Activated CD8-positive, alpha-beta T cell treated with anti-CD3 and anti-CD28 coated beads for 36 hours (primary cell): ENCODE measurements at regions not wholly inside any gene's neighbourhood (a gene's known extent, or its start where the extent isn't known, plus 50 kb on each side); places are given as distances from the start of the nearest gene placed in this dataset.

Experiments used
- ATAC-seq: fragments of 200-7000 bp; cut with Tn5 transposase; one replicate; pipeline ENCODE4 v1.10.0; 2021; ENCODE audit warnings: mild to moderate bottlenecking, moderate library complexity
- CTCF ChIA-PET: fragments of 350-600 bp; sonication (Branson Sonifier 250); formaldehyde crosslinking; loops from one replicate; lab custom pipeline; 2021; ENCODE audit warnings: antibody characterized with exemption; lab: Charles Lee
- POLR2A ChIA-PET: fragments of 350-600 bp; sonication (Branson Sonifier 250); formaldehyde crosslinking; loops from one replicate; lab custom pipeline; 2021; ENCODE audit warnings: antibody characterized with exemption; lab: Charles Lee
- DNase-seq: peaks from one replicate; pipeline ENCODE4 v3.0.0-alpha.2; 2020
- H3K27ac Mint-ChIP-seq: one replicate; pipeline ENCODE4 v1.8.0; 2021; ENCODE audit warnings: mild to moderate bottlenecking, mixed read lengths
- H3K27me3 Mint-ChIP-seq: one replicate; pipeline ENCODE4 v1.8.0; 2021; ENCODE audit warnings: mixed read lengths
- H3K36me3 Mint-ChIP-seq: one replicate; pipeline ENCODE4 v1.8.0; 2021; ENCODE audit warnings: low read depth, mixed read lengths
- H3K4me1 Mint-ChIP-seq: one replicate; pipeline ENCODE4 v1.8.0; 2021; ENCODE audit warnings: low read depth, mixed read lengths
- H3K4me3 Mint-ChIP-seq: one replicate; pipeline ENCODE4 v1.8.0; 2021; ENCODE audit warnings: mild to moderate bottlenecking, moderate library complexity, mixed read lengths
- H3K9me3 Mint-ChIP-seq: one replicate; pipeline ENCODE4 v1.8.0; 2021; ENCODE audit warnings: mixed read lengths
- intact Hi-C: fragments of 100-400 bp; cut with micrococcal nuclease; formaldehyde crosslinking; loops from one replicate; pipeline ENCODE4 v1.10.0; 2022
- TF ChIP-seq, protein P1 (sequence below): fragments of 200-600 bp; IDR thresholded peaks from one replicate; pipeline ENCODE4 v1.8.0; 2022; ENCODE audit warnings: antibody characterized with exemption, mild to moderate bottlenecking

GRCh38 chr1:30196872-30197638 lies 526.3 kb downstream of the MATN1 start:
- DNase-seq: no peak
- no peaks in the 10 kb centered on the region for H3K4me1 Mint-ChIP-seq
- CTCF ChIA-PET: no interaction called here
- H3K36me3 Mint-ChIP-seq: no peaks in the 10 kb centered on the region
- H3K9me3 Mint-ChIP-seq: peaks cover 2% of the 10 kb centered on the region
- TF ChIP-seq, protein P1, sequence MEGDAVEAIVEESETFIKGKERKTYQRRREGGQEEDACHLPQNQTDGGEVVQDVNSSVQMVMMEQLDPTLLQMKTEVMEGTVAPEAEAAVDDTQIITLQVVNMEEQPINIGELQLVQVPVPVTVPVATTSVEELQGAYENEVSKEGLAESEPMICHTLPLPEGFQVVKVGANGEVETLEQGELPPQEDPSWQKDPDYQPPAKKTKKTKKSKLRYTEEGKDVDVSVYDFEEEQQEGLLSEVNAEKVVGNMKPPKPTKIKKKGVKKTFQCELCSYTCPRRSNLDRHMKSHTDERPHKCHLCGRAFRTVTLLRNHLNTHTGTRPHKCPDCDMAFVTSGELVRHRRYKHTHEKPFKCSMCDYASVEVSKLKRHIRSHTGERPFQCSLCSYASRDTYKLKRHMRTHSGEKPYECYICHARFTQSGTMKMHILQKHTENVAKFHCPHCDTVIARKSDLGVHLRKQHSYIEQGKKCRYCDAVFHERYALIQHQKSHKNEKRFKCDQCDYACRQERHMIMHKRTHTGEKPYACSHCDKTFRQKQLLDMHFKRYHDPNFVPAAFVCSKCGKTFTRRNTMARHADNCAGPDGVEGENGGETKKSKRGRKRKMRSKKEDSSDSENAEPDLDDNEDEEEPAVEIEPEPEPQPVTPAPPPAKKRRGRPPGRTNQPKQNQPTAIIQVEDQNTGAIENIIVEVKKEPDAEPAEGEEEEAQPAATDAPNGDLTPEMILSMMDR: no peak
- POLR2A ChIA-PET: no interaction called here
- no peak overlapping the region for H3K27ac Mint-ChIP-seq
- intact Hi-C loops: no loop called here
- peaks cover 9% of the 10 kb centered on the region for H3K27me3 Mint-ChIP-seq
- ATAC-seq: no peak
- no peak overlapping the region for H3K4me3 Mint-ChIP-seq

DNA sequence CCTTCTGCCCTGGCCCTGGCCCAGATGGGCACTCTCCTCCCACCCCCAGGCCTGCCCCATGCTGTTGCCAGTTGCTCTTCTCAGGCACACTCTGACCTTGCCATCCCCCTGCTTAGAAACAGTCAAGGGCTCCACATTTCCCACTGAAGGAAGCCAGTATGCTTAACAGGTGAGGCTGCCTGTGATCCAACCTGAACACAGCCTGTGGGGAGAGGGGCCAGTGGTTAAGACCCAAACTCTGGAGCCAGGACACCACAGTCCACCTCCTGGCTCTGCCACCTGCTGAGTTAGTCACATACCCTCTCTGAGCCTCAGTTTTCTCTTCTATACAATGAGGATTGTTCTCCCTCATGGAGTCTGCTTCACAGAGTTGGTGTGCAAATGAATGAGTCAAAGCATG lies 526.9 kb downstream of the MATN1 start:
- no peak for DNase-seq
- Mint-ChIP-seq H3K9me3 (peaks cover 2% of the 10 kb centered on the region), H3K36me3 (no peaks in the 10 kb centered on the region), H3K4me3 (no peak overlapping the region), H3K27me3 (peaks cover 9% of the 10 kb centered on the region), H3K4me1 (no peaks in the 10 kb centered on the region), H3K27ac (no peak overlapping the region)
- CTCF ChIA-PET: no interaction called here
- TF ChIP-seq, protein P1: no peak
- ATAC-seq: no peak
- intact Hi-C loops: no loop called here
- POLR2A ChIA-PET: no interaction called here

DNA sequence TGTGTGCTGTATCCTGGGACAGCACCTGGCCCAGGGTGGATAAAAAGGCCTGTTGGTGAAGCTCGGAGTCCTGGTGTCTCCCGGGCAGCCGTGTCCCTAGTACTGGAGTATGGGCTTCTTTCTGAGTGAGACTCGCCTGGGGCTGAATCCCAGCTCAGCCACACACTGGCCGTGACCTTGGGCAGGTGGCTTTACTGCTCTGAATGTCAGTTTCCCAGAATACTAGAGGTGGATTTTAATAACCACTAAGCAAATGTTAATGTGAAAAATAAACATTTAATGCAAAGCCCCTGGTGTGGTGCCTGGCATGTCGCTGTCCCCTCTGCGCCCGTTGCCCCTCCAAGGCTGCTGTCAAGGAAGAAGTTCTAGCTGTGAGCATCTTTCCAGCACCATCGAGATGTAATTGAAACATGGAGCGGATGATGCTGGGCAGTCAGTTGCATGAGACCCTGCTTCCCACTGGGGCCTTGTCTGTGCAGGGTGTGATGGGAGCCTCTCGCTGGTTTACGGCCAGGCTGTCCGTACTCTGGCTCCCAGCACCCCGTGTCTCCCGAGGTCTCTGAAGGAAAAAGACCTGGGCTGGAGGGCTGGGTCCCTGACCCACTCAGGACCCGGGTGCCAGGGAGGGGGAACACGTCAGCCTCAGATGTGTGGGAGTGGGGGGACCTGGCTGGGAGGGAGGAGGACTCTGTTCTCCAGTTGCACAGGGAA lies 527.8 kb downstream of the MATN1 start:
- peaks cover 9% of the 10 kb centered on the region for H3K27me3 Mint-ChIP-seq
- POLR2A ChIA-PET: no interaction called here
- H3K36me3 Mint-ChIP-seq: no peaks in the 10 kb centered on the region
- H3K27ac Mint-ChIP-seq: no peak overlapping the region
- no peak for DNase-seq
- TF ChIP-seq, protein P1: no peak
- H3K4me1 Mint-ChIP-seq: peaks cover 6% of the 10 kb centered on the region
- no peak overlapping the region for H3K4me3 Mint-ChIP-seq
- intact Hi-C loops: no loop called here
- no peaks in the 10 kb centered on the region for H3K9me3 Mint-ChIP-seq
- no peak for ATAC-seq
- CTCF ChIA-PET: no interaction called here

- no peak for ATAC-seq
- H3K4me3 Mint-ChIP-seq: no peak overlapping the region
- H3K27ac Mint-ChIP-seq: no peak overlapping the region
- H3K36me3 Mint-ChIP-seq: no peaks in the 10 kb centered on the region
- intact Hi-C loops: no loop called here
- H3K9me3 Mint-ChIP-seq: no peaks in the 10 kb centered on the region
- TF ChIP-seq, protein P1: no peak
- H3K4me1 Mint-ChIP-seq: peaks cover 6% of the 10 kb centered on the region
- peaks cover 9% of the 10 kb centered on the region for H3K27me3 Mint-ChIP-seq
- POLR2A ChIA-PET: no interaction called here
- CTCF ChIA-PET: no interaction called here
- no peak for DNase-seq
These were observed 528.5 kb downstream of the MATN1 start for GRCh38 chr1:30194741-30195423.
